ENCODE measurements at regions not wholly inside any gene's neighbourhood (a gene's known extent, or its start where the extent isn't known, plus 50 kb on each side); places are given as distances from the start of the nearest gene placed in this dataset.
A peak's percentile ranks its signal among the peaks of the same experiment; 100 is the strongest.

DNA sequence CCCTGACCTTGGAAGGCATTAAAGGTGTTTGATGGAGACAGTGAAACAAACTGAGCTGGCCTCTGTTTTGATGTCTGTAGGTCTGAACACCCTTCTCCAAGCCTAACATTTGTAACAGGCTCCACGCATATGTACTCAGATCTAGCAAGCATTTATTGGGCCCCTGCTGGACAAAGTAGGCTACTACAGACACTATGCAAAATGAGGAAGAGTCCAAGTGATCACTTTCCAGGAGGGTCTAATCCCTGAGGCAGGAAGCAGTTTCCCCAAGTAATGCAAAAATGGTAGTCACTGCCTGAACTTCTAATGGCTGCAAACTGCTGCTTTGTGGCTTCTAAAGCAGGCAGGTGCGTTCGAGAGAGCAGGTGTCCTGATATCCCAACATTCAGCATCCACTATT lies 405.8 kb downstream of the MED13L start:
- no peaks in the 10 kb centered on the region for H3K9me3 ChIP-seq (ENCODE audit: low read length)
- H3K4me1 ChIP-seq (ENCODE audit: insufficient read depth, low read length) = peaks cover 36% of the 10 kb centered on the region
- no peaks in the 10 kb centered on the region for H3K9me2 ChIP-seq (replicated peaks; ENCODE audit: low read length)
- no peaks in the 10 kb centered on the region for H4K20me1 ChIP-seq (ENCODE audit: low read length)
- no peaks in the 10 kb centered on the region for H3K79me2 ChIP-seq (ENCODE audit: low read length)
- POLR2A ChIA-PET (ENCODE audit: unreplicated experiment) = no interaction called here
- H3K9ac ChIP-seq (ENCODE audit: low read length) = peak overlapping the region; percentile 74
- no peak overlapping the region for H2AFZ ChIP-seq (ENCODE audit: low read length)
- TF ChIP-seq, protein P1, sequence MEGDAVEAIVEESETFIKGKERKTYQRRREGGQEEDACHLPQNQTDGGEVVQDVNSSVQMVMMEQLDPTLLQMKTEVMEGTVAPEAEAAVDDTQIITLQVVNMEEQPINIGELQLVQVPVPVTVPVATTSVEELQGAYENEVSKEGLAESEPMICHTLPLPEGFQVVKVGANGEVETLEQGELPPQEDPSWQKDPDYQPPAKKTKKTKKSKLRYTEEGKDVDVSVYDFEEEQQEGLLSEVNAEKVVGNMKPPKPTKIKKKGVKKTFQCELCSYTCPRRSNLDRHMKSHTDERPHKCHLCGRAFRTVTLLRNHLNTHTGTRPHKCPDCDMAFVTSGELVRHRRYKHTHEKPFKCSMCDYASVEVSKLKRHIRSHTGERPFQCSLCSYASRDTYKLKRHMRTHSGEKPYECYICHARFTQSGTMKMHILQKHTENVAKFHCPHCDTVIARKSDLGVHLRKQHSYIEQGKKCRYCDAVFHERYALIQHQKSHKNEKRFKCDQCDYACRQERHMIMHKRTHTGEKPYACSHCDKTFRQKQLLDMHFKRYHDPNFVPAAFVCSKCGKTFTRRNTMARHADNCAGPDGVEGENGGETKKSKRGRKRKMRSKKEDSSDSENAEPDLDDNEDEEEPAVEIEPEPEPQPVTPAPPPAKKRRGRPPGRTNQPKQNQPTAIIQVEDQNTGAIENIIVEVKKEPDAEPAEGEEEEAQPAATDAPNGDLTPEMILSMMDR (conservative IDR thresholded peaks at IDR 0.05; ENCODE audit: low read depth, low read length) = peak; percentile 74
- TF ChIP-seq EZH2phosphoT487 (IDR thresholded peaks at IDR 0.05; ENCODE audit: borderline replicate concordance, low read length) (no peak), EZH2 (IDR thresholded peaks at IDR 0.05; ENCODE audit: low read length, unreplicated experiment) (no peak)
- intact Hi-C loops (cut with micrococcal nuclease) = no loop called here
- peak; percentile 72 for DNase-seq
- no TSS peak for BruUV-seq (replicated peaks)
- peak overlapping the region; percentile 96 for H3K27ac ChIP-seq (ENCODE audit: low read length)
- ATAC-seq = peak; percentile 61
- H3K27me3 ChIP-seq (ENCODE audit: low read length) = no peaks in the 10 kb centered on the region
- H3F3A ChIP-seq (ENCODE audit: low read length, unreplicated experiment) = peaks cover 5% of the 10 kb centered on the region
- CTCF ChIA-PET = no interaction called here
- H3K36me3 ChIP-seq (ENCODE audit: low read depth, low read length) = no peaks in the 10 kb centered on the region
- H3K4me2 ChIP-seq (ENCODE audit: low read length) = peak overlapping the region; percentile 83
- no peak overlapping the region for H3K4me3 ChIP-seq (ENCODE audit: low read length)

DNA sequence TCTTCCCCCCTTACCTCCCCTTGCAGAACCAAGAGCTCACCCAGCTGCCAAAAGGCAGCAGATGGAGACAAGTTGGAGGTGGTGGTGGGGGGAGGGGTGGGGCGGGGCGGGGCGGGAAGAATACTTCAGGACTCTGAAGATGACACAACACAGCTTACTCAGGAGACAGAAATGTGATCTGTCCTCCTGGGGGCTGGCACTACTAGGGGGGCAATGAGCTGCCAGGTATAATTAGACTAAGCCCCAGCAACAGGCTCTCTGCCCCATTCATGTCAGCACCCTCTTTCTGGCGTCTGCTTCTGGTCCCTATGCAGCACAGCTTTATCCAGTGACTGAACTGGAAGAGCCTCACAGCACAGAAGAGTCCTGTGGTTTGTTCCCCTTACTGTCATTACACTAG lies 407.0 kb downstream of the MED13L start:
- no peak overlapping the region for H3K27ac ChIP-seq (ENCODE audit: low read length)
- H3K4me2 ChIP-seq (ENCODE audit: low read length) = no peak overlapping the region

DNA sequence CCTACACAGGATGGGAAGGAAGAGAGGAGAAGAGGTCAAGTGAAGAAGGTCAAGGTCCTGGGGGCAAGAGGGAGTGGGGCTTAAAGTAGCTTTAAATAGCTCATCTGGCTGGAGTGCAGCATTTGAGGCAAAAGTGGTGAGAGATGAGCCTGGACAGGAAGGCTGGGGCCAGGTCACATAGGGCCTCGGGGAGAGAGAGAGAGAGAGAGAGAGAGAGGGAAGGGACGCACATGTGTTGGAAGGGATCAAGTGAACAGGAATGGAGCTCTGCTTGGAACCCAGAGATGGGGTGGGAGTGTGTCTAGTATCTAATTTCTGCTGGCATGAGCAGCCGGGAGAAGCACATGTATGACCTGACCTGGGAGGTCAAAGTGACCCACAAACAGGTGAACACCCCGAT lies 407.5 kb downstream of the MED13L start:
- DNase-seq (no peak), ATAC-seq (no peak)
- no peak overlapping the region for H3K4me2 ChIP-seq (ENCODE audit: low read length)
- no peak for TF ChIP-seq EZH2phosphoT487 (IDR thresholded peaks at IDR 0.05; ENCODE audit: borderline replicate concordance, low read length)
- TF ChIP-seq, protein P1 (conservative IDR thresholded peaks at IDR 0.05; ENCODE audit: low read depth, low read length) = no peak
- no peak for TF ChIP-seq EZH2 (IDR thresholded peaks at IDR 0.05; ENCODE audit: low read length, unreplicated experiment)
- BruUV-seq (replicated peaks) = no TSS peak
- H4K20me1 ChIP-seq (ENCODE audit: low read length) = no peaks in the 10 kb centered on the region
- H3K27me3 ChIP-seq (ENCODE audit: low read length) = peaks cover 8% of the 10 kb centered on the region
- H3K9ac ChIP-seq (ENCODE audit: low read length) = no peak overlapping the region
- no peak overlapping the region for H3K27ac ChIP-seq (ENCODE audit: low read length)
- H3K36me3 ChIP-seq (ENCODE audit: low read depth, low read length) = no peaks in the 10 kb centered on the region
- H3K9me3 ChIP-seq (ENCODE audit: low read length) = no peaks in the 10 kb centered on the region
- CTCF ChIA-PET = interaction anchor here (0.6 kb wide), 2 partner anchors 10 to 828 kb away, joined by 5 read pairs; no protein-coding TSS in a partner anchor
- POLR2A ChIA-PET (ENCODE audit: unreplicated experiment) = no interaction called here
- H3K79me2 ChIP-seq (ENCODE audit: low read length) = no peaks in the 10 kb centered on the region
- H3F3A ChIP-seq (ENCODE audit: low read length, unreplicated experiment) = peaks cover 5% of the 10 kb centered on the region
- no peaks in the 10 kb centered on the region for H3K9me2 ChIP-seq (replicated peaks; ENCODE audit: low read length)
- no peak overlapping the region for H2AFZ ChIP-seq (ENCODE audit: low read length)
- H3K4me1 ChIP-seq (ENCODE audit: insufficient read depth, low read length) = peaks cover 36% of the 10 kb centered on the region
- no peak overlapping the region for H3K4me3 ChIP-seq (ENCODE audit: low read length)
- intact Hi-C loops (cut with micrococcal nuclease) = no loop called here

More for the DNA sequence above, 407.0 kb downstream of the MED13L start:
- ChIA-PET POLR2A (ENCODE audit: unreplicated experiment) (no interaction called here), CTCF (interaction anchor here (0.6 kb wide), 2 partner anchors 9 to 828 kb away, joined by 5 read pairs; no protein-coding TSS in a partner anchor)
- Histone ChIP-seq H3K4me3 (ENCODE audit: low read length) (no peak overlapping the region), H3F3A (ENCODE audit: low read length, unreplicated experiment) (peaks cover 5% of the 10 kb centered on the region), H3K27me3 (ENCODE audit: low read length) (0 out of 2 replicates have a peak, but pooled peaks cover 3% of the 10 kb centered on the region), H3K36me3 (ENCODE audit: low read depth, low read length) (no peaks in the 10 kb centered on the region), H3K9me2 (replicated peaks; ENCODE audit: low read length) (no peaks in the 10 kb centered on the region), H2AFZ (ENCODE audit: low read length) (no peak overlapping the region), H3K9me3 (ENCODE audit: low read length) (no peaks in the 10 kb centered on the region), H3K79me2 (ENCODE audit: low read length) (no peaks in the 10 kb centered on the region), H3K4me1 (ENCODE audit: insufficient read depth, low read length) (peaks cover 36% of the 10 kb centered on the region), H3K9ac (ENCODE audit: low read length) (no peak overlapping the region), H4K20me1 (ENCODE audit: low read length) (no peaks in the 10 kb centered on the region)
- DNase-seq = peak; percentile 27
- no peak for ATAC-seq
- BruUV-seq (replicated peaks) = no TSS peak
- intact Hi-C loops (cut with micrococcal nuclease) = no loop called here
- no peak for TF ChIP-seq EZH2phosphoT487 (IDR thresholded peaks at IDR 0.05; ENCODE audit: borderline replicate concordance, low read length)
- TF ChIP-seq, protein P1 (conservative IDR thresholded peaks at IDR 0.05; ENCODE audit: low read depth, low read length) = no peak
- TF ChIP-seq EZH2 (IDR thresholded peaks at IDR 0.05; ENCODE audit: low read length, unreplicated experiment) = no peak
